ENCODE measurements at regions not wholly inside any gene's neighbourhood (a gene's known extent, or its start where the extent isn't known, plus 50 kb on each side); places are given as distances from the start of the nearest gene placed in this dataset.

DNA sequence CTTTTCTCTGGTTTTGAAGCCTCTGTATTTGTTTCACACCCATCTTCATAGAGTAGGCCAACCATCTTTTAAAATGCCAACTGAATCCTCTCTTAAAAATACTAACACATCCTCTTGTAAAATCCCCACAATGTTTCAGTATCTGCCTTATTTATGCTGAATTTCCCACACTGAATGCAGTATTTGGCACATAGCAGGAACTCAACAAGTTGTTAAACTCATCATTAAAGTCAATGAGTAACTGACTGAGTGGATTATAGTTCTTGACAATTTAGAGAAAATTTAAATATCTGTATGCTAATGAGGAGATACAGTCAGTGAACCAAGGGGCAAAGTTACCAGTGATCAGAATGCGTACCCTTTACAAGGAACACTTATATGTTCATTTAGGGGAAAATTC lies 505.5 kb upstream of the PCDH9 start:
- TF ChIP-seq, protein P1, sequence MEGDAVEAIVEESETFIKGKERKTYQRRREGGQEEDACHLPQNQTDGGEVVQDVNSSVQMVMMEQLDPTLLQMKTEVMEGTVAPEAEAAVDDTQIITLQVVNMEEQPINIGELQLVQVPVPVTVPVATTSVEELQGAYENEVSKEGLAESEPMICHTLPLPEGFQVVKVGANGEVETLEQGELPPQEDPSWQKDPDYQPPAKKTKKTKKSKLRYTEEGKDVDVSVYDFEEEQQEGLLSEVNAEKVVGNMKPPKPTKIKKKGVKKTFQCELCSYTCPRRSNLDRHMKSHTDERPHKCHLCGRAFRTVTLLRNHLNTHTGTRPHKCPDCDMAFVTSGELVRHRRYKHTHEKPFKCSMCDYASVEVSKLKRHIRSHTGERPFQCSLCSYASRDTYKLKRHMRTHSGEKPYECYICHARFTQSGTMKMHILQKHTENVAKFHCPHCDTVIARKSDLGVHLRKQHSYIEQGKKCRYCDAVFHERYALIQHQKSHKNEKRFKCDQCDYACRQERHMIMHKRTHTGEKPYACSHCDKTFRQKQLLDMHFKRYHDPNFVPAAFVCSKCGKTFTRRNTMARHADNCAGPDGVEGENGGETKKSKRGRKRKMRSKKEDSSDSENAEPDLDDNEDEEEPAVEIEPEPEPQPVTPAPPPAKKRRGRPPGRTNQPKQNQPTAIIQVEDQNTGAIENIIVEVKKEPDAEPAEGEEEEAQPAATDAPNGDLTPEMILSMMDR (IDR thresholded peaks at IDR 0.05; ENCODE audit: insufficient read depth, low read length), result no peak
- TF ChIP-seq GABPA (IDR thresholded peaks at IDR 0.05; ENCODE audit: low read depth) (no peak), POLR2AphosphoS5 (IDR thresholded peaks at IDR 0.05; ENCODE audit: low read depth) (no peak)
- TF ChIP-seq, protein P2, sequence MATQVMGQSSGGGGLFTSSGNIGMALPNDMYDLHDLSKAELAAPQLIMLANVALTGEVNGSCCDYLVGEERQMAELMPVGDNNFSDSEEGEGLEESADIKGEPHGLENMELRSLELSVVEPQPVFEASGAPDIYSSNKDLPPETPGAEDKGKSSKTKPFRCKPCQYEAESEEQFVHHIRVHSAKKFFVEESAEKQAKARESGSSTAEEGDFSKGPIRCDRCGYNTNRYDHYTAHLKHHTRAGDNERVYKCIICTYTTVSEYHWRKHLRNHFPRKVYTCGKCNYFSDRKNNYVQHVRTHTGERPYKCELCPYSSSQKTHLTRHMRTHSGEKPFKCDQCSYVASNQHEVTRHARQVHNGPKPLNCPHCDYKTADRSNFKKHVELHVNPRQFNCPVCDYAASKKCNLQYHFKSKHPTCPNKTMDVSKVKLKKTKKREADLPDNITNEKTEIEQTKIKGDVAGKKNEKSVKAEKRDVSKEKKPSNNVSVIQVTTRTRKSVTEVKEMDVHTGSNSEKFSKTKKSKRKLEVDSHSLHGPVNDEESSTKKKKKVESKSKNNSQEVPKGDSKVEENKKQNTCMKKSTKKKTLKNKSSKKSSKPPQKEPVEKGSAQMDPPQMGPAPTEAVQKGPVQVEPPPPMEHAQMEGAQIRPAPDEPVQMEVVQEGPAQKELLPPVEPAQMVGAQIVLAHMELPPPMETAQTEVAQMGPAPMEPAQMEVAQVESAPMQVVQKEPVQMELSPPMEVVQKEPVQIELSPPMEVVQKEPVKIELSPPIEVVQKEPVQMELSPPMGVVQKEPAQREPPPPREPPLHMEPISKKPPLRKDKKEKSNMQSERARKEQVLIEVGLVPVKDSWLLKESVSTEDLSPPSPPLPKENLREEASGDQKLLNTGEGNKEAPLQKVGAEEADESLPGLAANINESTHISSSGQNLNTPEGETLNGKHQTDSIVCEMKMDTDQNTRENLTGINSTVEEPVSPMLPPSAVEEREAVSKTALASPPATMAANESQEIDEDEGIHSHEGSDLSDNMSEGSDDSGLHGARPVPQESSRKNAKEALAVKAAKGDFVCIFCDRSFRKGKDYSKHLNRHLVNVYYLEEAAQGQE (IDR thresholded peaks at IDR 0.05; ENCODE audit: insufficient replicate concordance, low read depth), result no peak

Measured in HL-60 (cell line).